HG03045 (cell line): ENCODE measurements at regions not wholly inside any gene's neighbourhood (a gene's known extent, or its start where the extent isn't known, plus 50 kb on each side); places are given as distances from the start of the nearest gene placed in this dataset.
"Not testable (repeated sequence)": the region's sequence is repeated elsewhere in the genome, so short reads cannot be mapped to it uniquely, and the experiment has no call there.

ENCODE experiments used
- ATAC-seq: cut with Tn5 transposase; IDR thresholded peaks from one replicate; pipeline ENCODE4 v1.9.1; 2021; ENCODE audit warnings: mild to moderate bottlenecking, moderate library complexity; ENCODE audit not compliant: unreplicated experiment

- no peak for ATAC-seq
These were observed 194.3 kb downstream of the RTP5 start for GRCh38 chr2:242063850-242064249.

GRCh38 chr2:242064364-242065250 lies 195.1 kb downstream of the RTP5 start:
- no peak for ATAC-seq

- no peak for ATAC-seq
These were observed 195.9 kb downstream of the RTP5 start for GRCh38 chr2:242065426-242065825.

- no peak for ATAC-seq
These were observed 199.5 kb downstream of the RTP5 start for GRCh38 chr2:242069018-242069417.

- not testable (repeated sequence) for ATAC-seq
These were observed 200.4 kb downstream of the RTP5 start for GRCh38 chr2:242069938-242070395.

GRCh38 chr2:242070726-242071125 lies 201.2 kb downstream of the RTP5 start:
- ATAC-seq, result not testable (repeated sequence)

- ATAC-seq, result not testable (repeated sequence)
These were observed 201.8 kb downstream of the RTP5 start for GRCh38 chr2:242071377-242071776.

GRCh38 chr2:242071936-242072335 lies 202.4 kb downstream of the RTP5 start:
- not testable (repeated sequence) for ATAC-seq

- ATAC-seq, result no peak
These were observed 205.6 kb downstream of the RTP5 start for GRCh38 chr2:242075168-242075567.

- ATAC-seq, result no peak
These were observed 206.2 kb downstream of the RTP5 start for GRCh38 chr2:242075696-242076095.

GRCh38 chr2:242076184-242076583 lies 206.7 kb downstream of the RTP5 start:
- ATAC-seq, result not testable (repeated sequence)

GRCh38 chr2:242078426-242078825 lies 208.9 kb downstream of the RTP5 start:
- ATAC-seq, result not testable (repeated sequence)

- not testable (repeated sequence) for ATAC-seq
These were observed 210.3 kb downstream of the RTP5 start for GRCh38 chr2:242079792-242080191.

- ATAC-seq, result not testable (repeated sequence)
These were observed 211.2 kb downstream of the RTP5 start for GRCh38 chr2:242080575-242081214.

GRCh38 chr2:242084034-242084433 lies 214.5 kb downstream of the RTP5 start:
- ATAC-seq, result not testable (repeated sequence)

GRCh38 chr2:242085024-242085674 lies 215.6 kb downstream of the RTP5 start:
- ATAC-seq, result peak; percentile 5

- peak; percentile 35 for ATAC-seq
These were observed 216.6 kb downstream of the RTP5 start for GRCh38 chr2:242085941-242086621.

- ATAC-seq, result peak; percentile 34
These were observed 218.5 kb downstream of the RTP5 start for GRCh38 chr2:242088044-242088443.

GRCh38 chr2:242088471-242089212 lies 219.1 kb downstream of the RTP5 start:
- ATAC-seq, result peak; percentile 89

- ATAC-seq, result not testable (repeated sequence)
These were observed 219.7 kb downstream of the RTP5 start for GRCh38 chr2:242089213-242089549.
